GM08714 (cell line): ENCODE measurements at regions not wholly inside any gene's neighbourhood (a gene's known extent, or its start where the extent isn't known, plus 50 kb on each side); places are given as distances from the start of the nearest gene placed in this dataset.
"Not testable (repeated sequence)": the region's sequence is repeated elsewhere in the genome, so short reads cannot be mapped to it uniquely, and the experiment has no call there.

Experiments used
- H3K4me3 ChIP-seq: fragments of 200-500 bp; sonication (Bioruptor generic); 2 replicates; pipeline ENCODE4 v1.5.1; 2014; ENCODE audit warnings: mild to moderate bottlenecking, low read length, inconsistent platforms
- ZNF274 ChIP-seq: IDR thresholded peaks from 2 replicates; pipeline ENCODE4 v1.6.1; 2012; ENCODE audit warnings: mild to moderate bottlenecking, low read depth, low read length

DNA sequence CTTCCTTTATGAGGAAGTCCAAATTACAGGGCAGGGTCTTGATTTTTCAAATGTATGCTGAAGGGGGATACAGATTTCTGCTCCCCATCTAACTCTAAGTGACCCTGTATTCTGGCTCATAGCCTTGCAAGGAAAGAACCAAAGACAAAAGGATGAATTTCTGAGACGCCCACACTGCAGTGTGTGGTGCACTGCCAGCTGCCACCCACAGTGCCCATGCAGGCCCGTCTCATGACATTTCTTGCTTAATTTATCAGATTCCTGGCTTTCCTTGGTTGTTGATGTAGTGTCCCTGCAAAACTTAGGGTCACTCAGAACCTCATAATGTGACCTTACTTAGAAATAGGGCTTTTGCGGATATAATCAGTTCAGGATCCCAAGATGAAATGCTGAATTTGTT lies 68.0 kb downstream of the CBLN4 start:
- H3K4me3 ChIP-seq, result no peak overlapping the region
- TF ChIP-seq ZNF274, result no peak

DNA sequence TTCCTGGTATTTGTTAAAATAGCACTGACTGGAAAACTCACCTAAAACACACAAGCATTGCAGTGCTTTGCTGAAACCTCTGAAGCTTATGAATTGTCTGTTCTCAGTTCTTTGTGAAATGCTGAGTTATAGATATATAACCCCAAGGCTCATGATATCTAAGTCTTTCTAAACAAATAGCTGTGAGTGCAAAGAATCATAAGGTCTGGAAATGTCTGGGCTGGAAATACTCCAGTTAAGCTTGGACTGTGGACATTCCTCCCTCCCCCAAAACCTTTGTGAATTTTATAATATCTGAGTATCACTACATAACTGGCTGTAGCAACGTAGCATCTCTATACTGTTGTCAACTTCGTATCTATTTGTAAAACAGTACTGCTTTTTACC lies 69.1 kb downstream of the CBLN4 start:
- no peak overlapping the region for H3K4me3 ChIP-seq
- TF ChIP-seq ZNF274, result no peak

DNA sequence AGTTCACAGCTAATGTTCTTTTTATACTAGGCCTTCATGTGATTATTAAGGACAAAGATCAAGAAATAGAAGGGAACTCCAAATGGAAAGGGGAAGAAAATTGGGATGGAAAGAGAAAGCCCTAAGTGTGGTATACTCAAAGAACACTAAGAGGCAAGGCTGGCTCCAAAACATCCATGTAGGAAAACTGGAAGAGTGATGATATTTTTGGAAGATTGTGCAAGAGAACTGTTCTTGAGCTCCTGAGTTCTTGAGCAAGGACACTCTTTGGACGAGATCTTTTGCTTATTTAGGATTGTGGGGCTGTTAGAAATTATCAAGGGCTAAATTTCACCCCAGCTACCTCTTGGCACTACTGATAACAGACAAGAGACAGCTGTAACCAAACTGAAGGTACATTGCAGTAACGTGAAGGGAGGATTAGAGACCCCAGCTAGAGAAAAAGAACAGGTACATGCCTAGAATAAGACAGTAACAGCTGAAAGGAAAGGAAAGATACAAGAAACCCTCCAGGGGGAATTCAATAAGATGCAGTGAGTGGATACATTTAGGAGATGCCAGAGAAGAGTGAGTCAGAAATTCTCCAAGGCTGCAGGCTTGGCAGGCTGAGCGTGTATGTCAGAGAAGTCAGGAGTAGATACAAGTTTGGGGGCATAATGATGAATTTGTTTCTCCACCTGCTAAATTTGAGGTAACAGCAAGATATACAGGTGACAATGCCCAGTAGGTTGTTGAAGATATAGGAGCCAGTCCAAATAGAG lies 69.7 kb downstream of the CBLN4 start:
- H3K4me3 ChIP-seq, result no peak overlapping the region
- TF ChIP-seq ZNF274, result no peak

DNA sequence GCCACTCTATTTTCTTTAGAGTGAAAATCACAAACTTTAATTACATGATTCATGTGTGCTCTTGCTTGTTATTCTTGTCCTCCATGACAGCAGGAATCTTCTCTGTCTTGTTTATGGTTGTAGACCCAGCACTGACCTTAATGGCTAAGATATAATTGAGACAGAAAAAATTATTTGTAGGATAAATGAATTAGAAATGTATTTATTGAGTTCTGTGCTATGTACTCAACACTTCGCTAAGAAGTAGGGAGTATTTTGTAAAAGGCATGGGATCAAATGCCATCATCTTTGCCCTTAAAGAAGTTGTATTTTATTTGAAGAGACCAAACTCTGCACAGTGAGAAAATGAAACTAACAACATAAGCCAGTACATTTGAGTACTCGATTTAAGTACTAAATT lies 71.2 kb downstream of the CBLN4 start:
- no peak for TF ChIP-seq ZNF274

DNA sequence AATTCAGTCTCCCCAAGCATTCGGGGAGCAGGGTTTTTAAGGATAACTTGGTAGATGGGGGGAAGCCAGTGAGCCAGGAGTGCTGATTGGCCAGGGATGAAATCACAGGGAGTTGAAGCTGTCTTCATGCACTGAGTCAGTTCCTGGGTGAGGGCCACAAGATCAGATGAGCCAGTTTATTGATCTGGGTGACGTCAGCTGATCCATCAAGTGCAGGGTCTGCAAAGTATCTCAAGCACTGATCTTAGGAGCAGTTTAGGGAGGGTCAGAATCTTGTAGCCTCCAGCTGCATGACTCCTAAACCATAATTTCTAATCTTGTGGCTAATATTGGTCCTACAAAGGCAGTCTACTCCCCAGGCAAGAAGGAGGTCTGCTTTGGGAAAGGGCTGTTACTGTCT lies 74.4 kb downstream of the CBLN4 start:
- H3K4me3 ChIP-seq, result not testable (repeated sequence)

More for the DNA sequence above, 71.2 kb downstream of the CBLN4 start:
- no peak overlapping the region for H3K4me3 ChIP-seq

DNA sequence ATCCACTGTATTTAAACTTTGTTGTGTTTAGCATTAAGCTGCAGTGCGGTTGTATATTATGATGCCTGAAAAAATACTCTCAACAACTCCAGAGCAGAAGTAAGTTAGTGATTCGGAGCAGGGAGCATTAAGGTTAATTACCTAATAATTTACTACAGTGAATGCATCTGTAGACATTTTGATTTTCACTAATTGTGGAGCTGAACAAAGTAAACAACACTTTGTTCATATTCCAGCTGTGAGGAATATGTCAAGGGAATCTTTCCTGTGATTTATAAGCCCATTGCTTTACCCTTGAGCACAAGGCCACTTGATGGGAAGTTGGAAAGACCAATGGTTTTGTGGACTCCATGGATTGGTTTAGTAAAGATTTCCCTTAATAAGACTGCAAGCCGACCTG lies 77.1 kb downstream of the CBLN4 start:
- no peak for TF ChIP-seq ZNF274
- H3K4me3 ChIP-seq, result no peak overlapping the region

DNA sequence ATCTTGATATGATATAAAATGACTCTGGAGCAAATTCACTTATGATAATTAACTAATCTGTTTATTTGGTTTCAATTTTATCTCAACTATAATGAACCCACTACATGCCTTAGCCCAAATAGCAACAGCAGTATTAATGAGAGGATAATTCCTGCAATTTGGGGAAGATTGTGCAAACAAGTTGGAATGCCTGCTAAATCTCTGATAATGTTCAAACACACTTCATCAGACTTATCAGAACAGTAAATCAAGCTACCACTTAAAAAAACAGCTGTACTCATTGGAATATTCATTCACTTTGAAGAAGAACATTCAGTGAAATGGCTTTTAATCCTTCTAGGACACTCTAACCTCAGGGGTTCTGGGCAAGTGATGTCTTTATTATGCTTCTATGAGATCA lies 85.4 kb downstream of the CBLN4 start:
- no peak for TF ChIP-seq ZNF274
- no peak overlapping the region for H3K4me3 ChIP-seq

DNA sequence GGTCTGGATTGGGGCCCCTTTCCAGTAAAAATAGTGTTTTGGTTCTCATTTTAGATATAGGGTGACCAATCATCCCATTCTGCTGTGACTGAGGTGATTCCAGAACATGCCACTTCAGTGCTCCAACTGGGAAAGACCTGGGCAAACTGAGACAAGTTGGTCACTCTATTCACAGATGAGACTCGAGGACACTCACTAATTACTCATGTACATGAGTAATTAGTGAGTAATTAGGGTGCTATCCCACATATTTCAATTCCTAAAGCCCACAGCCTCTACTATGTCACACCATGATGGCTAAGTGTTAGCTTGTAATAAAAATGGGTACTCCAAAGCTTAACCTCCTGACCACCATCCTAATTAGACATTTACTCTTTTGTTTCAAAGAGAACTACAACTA lies 86.0 kb downstream of the CBLN4 start:
- H3K4me3 ChIP-seq, result no peak overlapping the region
- TF ChIP-seq ZNF274, result no peak

DNA sequence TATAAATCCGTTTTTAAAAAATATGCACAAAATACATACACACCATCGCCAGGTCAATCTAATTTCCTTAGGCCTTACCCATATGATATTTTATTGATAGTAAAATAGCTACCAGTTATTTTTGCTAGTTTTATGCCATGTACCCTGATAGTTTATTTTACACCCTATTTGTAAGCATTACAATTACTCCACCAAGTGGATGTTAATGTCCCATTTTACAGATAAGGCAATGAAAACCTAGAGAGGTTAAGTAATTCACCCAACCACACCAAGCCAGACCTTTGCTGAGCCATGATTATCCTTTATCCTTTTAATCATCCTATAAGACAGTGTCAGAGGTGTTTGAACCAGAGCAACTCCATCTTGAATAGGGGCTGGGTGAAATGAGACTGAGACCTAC lies 86.8 kb downstream of the CBLN4 start:
- TF ChIP-seq ZNF274, result no peak

DNA sequence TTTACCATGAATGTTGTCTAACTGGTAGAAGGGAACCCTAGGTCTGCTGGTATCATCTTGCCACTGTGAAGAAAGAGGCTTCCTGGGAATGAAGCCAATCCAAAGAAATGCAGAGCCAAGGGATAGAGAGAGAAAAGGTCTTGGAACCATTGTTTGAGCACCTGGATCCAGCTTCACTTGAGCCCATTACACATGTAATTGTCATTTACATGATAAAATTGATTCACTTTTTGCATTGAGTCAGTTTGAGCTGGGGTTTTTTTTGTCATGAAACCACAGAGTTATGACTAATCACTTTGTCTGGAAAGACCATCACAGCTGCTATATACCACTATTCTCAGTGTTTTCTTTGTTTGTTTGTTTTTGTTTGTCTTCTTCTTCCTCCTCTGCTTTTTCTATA lies 112.3 kb downstream of the CBLN4 start:
- H3K4me3 ChIP-seq, result no peak overlapping the region
- no peak for TF ChIP-seq ZNF274

More for the DNA sequence above, 86.8 kb downstream of the CBLN4 start:
- no peak overlapping the region for H3K4me3 ChIP-seq

DNA sequence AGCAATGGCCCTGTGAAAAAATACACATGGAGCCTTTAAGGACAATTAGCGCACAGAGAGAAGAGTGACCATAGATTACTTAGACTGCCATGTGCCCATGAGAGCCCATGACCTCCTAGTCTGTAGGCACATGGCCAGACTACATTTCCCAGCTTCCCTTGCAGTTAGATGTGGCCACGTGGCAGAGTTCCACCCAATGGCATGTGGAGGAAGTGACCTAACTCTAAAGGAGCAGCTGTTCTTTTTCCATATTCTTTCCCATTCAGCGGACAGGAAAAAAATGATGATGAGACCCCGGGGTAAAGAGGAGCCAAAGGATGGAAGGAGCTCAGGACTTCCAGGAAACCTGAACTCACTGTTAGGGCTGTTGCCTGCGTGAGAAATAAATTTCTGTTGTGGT lies 116.6 kb downstream of the CBLN4 start:
- no peak for TF ChIP-seq ZNF274
- no peak overlapping the region for H3K4me3 ChIP-seq

DNA sequence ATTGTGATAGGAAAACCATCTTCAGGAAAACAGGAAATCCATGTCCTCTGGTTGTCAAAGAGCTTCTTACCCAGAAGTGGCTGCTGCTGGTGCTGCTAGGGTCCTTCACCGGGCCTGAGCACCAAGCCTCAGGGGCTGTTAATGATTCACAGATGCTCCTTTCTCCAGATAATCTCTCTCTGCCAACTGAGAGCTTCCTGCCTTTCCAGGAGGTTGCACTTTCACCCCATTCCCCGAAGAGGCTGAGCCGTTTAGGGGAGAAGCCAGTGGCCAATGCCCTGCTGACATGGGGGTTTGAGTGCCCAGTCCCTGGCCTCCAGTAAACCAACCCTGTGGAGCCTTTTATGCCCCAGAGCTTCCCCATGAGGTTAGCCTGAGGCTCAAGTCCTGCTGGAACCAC lies 122.4 kb downstream of the CBLN4 start:
- no peak for TF ChIP-seq ZNF274
- H3K4me3 ChIP-seq, result no peak overlapping the region

DNA sequence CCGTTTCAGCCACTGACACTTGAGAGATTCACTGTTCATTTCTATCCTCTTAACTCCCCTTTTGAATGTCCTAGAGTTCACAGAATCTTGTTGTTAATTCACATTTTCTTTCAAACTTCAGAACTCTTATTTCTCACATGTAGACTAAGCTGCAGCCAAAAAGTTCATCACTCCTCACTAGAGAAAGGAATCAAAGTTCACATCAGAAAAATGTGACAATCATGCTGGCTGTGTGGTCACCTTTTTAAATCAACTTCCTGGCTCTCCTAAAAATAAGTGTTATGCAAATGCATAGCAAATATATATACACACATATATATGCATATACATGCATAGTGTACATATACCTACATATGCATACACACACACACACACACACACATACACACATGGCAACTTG lies 123.0 kb downstream of the CBLN4 start:
- no peak for TF ChIP-seq ZNF274
- H3K4me3 ChIP-seq, result no peak overlapping the region

DNA sequence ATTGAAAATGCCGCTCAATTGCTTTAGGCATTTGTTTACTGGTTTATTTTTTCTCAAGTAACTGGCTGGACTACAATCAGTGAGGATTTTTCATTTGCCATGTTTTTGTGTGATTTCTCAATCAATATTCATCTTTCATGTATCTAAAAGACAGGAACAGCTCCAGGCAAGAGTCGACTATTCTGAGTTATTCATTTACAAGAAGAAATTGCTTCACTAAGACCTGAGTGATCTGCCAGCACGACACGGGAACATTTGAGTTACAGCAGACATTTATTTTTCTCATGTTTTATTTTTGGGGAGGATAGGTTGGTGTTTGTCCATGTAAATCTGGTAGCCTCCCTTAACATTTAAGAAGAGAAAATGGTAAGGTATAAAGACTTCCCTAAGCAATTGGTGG lies 124.1 kb downstream of the CBLN4 start:
- H3K4me3 ChIP-seq, result no peak overlapping the region
- TF ChIP-seq ZNF274, result no peak

DNA sequence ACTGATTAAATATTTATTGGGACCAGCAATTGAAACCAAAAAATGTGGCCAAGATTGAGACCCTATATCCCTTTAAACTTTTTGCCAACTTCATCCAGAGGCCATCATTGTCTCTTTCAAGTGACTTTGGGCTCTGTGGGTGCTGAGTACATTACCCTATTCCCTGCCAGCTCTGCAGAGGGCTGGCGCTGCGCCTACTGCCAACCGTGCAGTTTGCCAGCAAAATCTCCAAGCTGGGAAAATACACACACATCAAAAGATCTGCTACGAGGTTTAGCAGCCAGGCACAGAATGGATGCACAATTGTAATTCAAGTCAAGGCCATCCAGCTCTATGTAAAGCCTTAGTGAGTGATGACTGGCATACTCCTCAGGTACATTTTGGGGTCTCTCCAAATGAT lies 125.0 kb downstream of the CBLN4 start:
- no peak for TF ChIP-seq ZNF274

DNA sequence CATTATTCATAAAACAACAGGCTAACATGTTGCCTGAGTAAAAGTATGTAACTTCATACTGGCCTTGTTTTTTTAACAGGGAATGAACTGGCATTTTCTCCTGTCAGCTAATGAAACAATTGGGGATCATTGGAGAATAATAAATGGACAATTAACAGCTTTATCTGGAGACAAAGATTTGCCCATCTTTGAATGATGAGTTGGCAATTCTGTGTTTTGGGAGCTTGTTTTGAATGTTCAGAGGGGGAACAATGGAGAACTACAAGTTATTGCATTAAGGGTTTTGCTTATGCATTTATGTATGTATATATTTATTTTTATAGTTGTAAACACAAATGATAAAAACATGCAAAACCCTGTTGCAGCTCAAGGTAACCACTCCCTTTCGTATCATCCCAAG lies 150.3 kb downstream of the CBLN4 start:
- TF ChIP-seq ZNF274, result no peak
- no peak overlapping the region for H3K4me3 ChIP-seq

More for the DNA sequence above, 125.0 kb downstream of the CBLN4 start:
- H3K4me3 ChIP-seq, result no peak overlapping the region
